Panc1 (cell line): ENCODE measurements at regions not wholly inside any gene's neighbourhood (a gene's known extent, or its start where the extent isn't known, plus 50 kb on each side); places are given as distances from the start of the nearest gene placed in this dataset.

Experiments
- CTCF ChIP-seq: fragments of 450-650 bp; IDR thresholded peaks from 2 replicates; pipeline ENCODE4 v1.5.1; 2017; ENCODE audit warnings: mild to moderate bottlenecking
- POLR2AphosphoS5 ChIP-seq: IDR thresholded peaks from 2 replicates; pipeline ENCODE4 v1.6.1; 2012; ENCODE audit warnings: mild to moderate bottlenecking, low read depth, low read length, moderate library complexity
- REST ChIP-seq, 2 experiments: IDR thresholded peaks; 2 replicates each; pipeline ENCODE4 v1.6.1; 2011 to 2012; ENCODE audit warnings: low read depth in 2 of 2, control low read depth in 1 of 2, low read length in 1 of 2, mild to moderate bottlenecking in 1 of 2, moderate library complexity in 1 of 2; ENCODE audit not compliant: insufficient read depth in 1 of 2

- TF ChIP-seq CTCF: no peak
- TF ChIP-seq REST (IDR thresholded peaks at IDR 0.05; ENCODE audit: insufficient read depth in 1 of 2, low read depth in 2 of 2, low read length in 1 of 2): no peak
- no peak for TF ChIP-seq POLR2AphosphoS5
Observed at GRCh38 chr9:96045811-96046210, 170.3 kb downstream of the ERCC6L2 start.
